ENCODE measurements at regions not wholly inside any gene's neighbourhood (a gene's known extent, or its start where the extent isn't known, plus 50 kb on each side); places are given as distances from the start of the nearest gene placed in this dataset.

DNA sequence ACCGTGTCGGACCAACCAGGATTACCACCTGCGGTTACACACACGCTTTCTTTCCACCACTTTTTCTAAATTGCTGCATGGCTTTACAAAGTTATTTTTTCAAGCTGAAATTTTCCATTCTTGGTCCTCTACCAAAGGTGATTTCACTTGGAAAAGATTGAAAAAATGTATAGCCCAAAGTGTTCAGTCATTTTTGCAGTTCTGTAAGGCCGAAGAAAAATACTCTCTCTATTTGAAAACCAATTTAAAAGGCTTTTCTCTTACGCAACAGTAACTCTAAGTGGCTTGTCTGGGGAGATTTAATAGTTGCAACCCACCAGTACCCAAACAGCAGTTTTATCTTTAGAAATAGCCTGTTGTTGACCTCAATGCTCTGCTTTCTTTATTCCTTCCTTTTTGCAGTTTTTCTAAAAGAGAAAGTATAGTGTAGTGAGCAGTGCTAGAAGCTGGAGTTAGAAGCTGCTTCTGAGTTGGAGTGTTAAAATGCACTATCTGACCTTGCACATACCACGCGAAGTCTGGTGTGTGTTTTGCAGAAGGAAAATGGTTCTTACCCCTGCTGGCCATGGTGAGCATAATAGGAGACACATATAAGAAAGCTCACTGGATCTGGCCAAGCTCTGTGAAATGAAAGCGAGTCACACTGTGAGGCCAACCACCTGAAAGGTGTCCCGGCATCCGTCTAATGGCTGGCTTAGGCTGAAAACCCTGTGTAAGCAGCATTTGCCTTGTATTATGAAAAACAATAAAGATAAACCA, 201.0 kb upstream of the ADRA1D start:
- no peaks in the 10 kb centered on the region for H3K36me3 ChIP-seq (ENCODE audit: control insufficient read depth, insufficient read depth, low read length)
- no peak overlapping the region for H3K9ac ChIP-seq (ENCODE audit: low read length)
- H3K4me3 ChIP-seq (ENCODE audit: low read length): peak overlapping the region; percentile 22
- no peaks in the 10 kb centered on the region for H3K27me3 ChIP-seq (ENCODE audit: control insufficient read depth, insufficient read depth, low read length)
- no peak overlapping the region for H3K27ac ChIP-seq (ENCODE audit: low read depth, low read length)
- no peaks in the 10 kb centered on the region for H3K4me1 ChIP-seq (ENCODE audit: control insufficient read depth, insufficient read depth, low read length)

DNA sequence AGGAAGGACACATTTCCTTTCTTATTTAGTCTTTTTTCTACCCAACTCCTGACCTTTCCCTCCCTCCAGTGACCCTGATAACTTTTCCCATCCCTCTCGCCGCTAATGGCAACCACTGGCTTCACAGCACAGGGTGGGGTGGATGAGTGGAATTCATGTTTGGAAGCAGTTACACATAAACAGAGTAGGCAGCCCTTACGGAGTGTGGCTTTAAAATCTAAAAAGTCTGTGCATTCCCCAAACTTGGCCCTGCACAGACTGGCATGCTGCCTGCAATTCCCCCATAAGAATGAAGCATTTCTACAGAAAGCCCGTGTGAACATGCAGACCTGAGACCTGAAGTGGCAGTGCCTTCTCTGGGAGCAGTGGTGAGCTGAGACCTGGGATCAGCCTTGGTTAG, 196.7 kb upstream of the ADRA1D start:
- H3K27me3 ChIP-seq (ENCODE audit: control insufficient read depth, insufficient read depth, low read length): no peaks in the 10 kb centered on the region
- no peaks in the 10 kb centered on the region for H3K36me3 ChIP-seq (ENCODE audit: control insufficient read depth, insufficient read depth, low read length)
- no peak overlapping the region for H3K27ac ChIP-seq (ENCODE audit: low read depth, low read length)
- no peak overlapping the region for H3K9ac ChIP-seq (ENCODE audit: low read length)
- no peaks in the 10 kb centered on the region for H3K4me1 ChIP-seq (ENCODE audit: control insufficient read depth, insufficient read depth, low read length)
- H3K4me3 ChIP-seq (ENCODE audit: low read length): no peak overlapping the region

- Histone ChIP-seq H3K9ac (ENCODE audit: low read length) (no peak overlapping the region), H3K36me3 (ENCODE audit: control insufficient read depth, insufficient read depth, low read length) (no peaks in the 10 kb centered on the region), H3K4me3 (ENCODE audit: low read length) (no peak overlapping the region), H3K27me3 (ENCODE audit: control insufficient read depth, insufficient read depth, low read length) (no peaks in the 10 kb centered on the region), H3K27ac (ENCODE audit: low read depth, low read length) (no peak overlapping the region), H3K4me1 (ENCODE audit: control insufficient read depth, insufficient read depth, low read length) (no peaks in the 10 kb centered on the region)
Observed at GRCh38 chr20:4445331-4445730, 196.2 kb upstream of the ADRA1D start.

DNA sequence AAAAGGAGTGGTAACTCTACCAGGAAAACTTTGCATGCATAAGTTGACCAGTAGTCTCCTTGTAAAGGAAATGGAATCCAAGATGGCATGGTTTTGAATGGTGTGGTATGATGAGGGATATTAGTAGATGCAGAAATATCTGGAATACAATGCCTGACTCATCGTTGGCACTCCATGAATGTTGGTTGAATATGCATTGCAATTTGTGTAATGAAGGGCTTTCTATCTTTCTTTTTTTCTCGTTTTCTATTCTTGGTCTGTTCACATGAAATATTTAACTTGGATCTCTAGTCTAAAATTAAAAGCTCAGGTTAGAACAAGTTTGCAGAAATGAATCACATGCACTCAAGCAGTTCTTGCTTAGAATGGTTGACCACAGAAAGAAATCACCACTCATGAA, 195.3 kb upstream of the ADRA1D start:
- no peaks in the 10 kb centered on the region for H3K4me1 ChIP-seq (ENCODE audit: control insufficient read depth, insufficient read depth, low read length)

GRCh38 chr20:4443016-4443415, 193.9 kb upstream of the ADRA1D start:
- no peak overlapping the region for H3K27ac ChIP-seq (ENCODE audit: low read depth, low read length)
- H3K4me3 ChIP-seq (ENCODE audit: low read length): no peak overlapping the region
- no peaks in the 10 kb centered on the region for H3K27me3 ChIP-seq (ENCODE audit: control insufficient read depth, insufficient read depth, low read length)
- H3K9ac ChIP-seq (ENCODE audit: low read length): no peak overlapping the region
- no peaks in the 10 kb centered on the region for H3K4me1 ChIP-seq (ENCODE audit: control insufficient read depth, insufficient read depth, low read length)
- no peaks in the 10 kb centered on the region for H3K36me3 ChIP-seq (ENCODE audit: control insufficient read depth, insufficient read depth, low read length)

More for the DNA sequence above, 195.3 kb upstream of the ADRA1D start:
- Histone ChIP-seq H3K27me3 (ENCODE audit: control insufficient read depth, insufficient read depth, low read length) (no peaks in the 10 kb centered on the region), H3K27ac (ENCODE audit: low read depth, low read length) (no peak overlapping the region), H3K9ac (ENCODE audit: low read length) (no peak overlapping the region), H3K36me3 (ENCODE audit: control insufficient read depth, insufficient read depth, low read length) (no peaks in the 10 kb centered on the region), H3K4me3 (ENCODE audit: low read length) (no peak overlapping the region)

- Histone ChIP-seq H3K36me3 (ENCODE audit: control insufficient read depth, insufficient read depth, low read length) (no peaks in the 10 kb centered on the region), H3K4me3 (ENCODE audit: low read length) (no peak overlapping the region), H3K9ac (ENCODE audit: low read length) (no peak overlapping the region), H3K27me3 (ENCODE audit: control insufficient read depth, insufficient read depth, low read length) (no peaks in the 10 kb centered on the region), H3K27ac (ENCODE audit: low read depth, low read length) (no peak overlapping the region), H3K4me1 (ENCODE audit: control insufficient read depth, insufficient read depth, low read length) (no peaks in the 10 kb centered on the region)
Observed at GRCh38 chr20:4441871-4442270, 192.8 kb upstream of the ADRA1D start.

- Histone ChIP-seq H3K4me1 (ENCODE audit: control insufficient read depth, insufficient read depth, low read length) (no peaks in the 10 kb centered on the region), H3K27ac (ENCODE audit: low read depth, low read length) (no peak overlapping the region), H3K4me3 (ENCODE audit: low read length) (no peak overlapping the region), H3K9ac (ENCODE audit: low read length) (no peak overlapping the region), H3K36me3 (ENCODE audit: control insufficient read depth, insufficient read depth, low read length) (no peaks in the 10 kb centered on the region), H3K27me3 (ENCODE audit: control insufficient read depth, insufficient read depth, low read length) (no peaks in the 10 kb centered on the region)
Observed at GRCh38 chr20:4441191-4441590, 192.1 kb upstream of the ADRA1D start.

DNA sequence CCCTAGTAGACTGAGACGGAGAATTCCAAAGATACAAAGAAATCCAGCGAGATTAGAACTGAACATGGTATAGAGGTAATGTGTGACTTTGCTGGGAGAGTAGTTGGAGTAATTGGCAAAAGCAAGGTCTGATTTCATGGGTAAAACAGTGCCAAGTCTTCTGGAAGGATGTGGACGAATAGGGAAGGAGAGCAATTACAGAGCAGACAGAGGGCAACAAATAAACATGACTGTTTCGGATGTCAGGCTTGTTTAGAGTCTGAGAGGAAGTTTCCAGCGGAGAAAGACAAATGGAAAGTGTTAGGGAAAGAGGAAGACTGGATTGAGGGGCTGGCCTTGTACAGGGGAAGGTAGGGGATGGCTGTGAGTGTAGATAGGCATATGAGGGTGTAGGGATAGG, 190.4 kb upstream of the ADRA1D start:
- no peaks in the 10 kb centered on the region for H3K4me1 ChIP-seq (ENCODE audit: control insufficient read depth, insufficient read depth, low read length)
- H3K27me3 ChIP-seq (ENCODE audit: control insufficient read depth, insufficient read depth, low read length): no peaks in the 10 kb centered on the region
- no peaks in the 10 kb centered on the region for H3K36me3 ChIP-seq (ENCODE audit: control insufficient read depth, insufficient read depth, low read length)
- H3K9ac ChIP-seq (ENCODE audit: low read length): no peak overlapping the region
- H3K27ac ChIP-seq (ENCODE audit: low read depth, low read length): no peak overlapping the region
- no peak overlapping the region for H3K4me3 ChIP-seq (ENCODE audit: low read length)

DNA sequence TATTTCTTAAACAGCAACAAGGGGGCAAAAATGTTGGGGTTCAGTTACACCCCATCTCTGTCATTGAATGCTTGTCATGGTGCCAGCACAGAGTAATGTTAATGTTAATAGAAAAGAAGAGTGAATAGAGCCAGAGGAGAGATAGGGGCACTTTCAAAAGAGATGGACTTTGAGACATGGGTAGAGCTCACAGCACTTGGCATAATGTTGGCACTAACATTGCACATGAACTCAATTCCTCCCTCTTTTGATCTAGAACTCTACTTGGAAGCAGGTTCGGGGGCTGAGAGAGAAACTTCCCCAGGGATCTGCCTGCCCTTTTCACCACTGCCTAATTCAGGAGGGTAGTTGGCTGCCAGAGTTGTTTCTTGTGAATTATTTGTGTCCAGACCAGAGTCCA, 188.0 kb upstream of the ADRA1D start:
- Histone ChIP-seq H3K36me3 (ENCODE audit: control insufficient read depth, insufficient read depth, low read length) (no peaks in the 10 kb centered on the region), H3K27me3 (ENCODE audit: control insufficient read depth, insufficient read depth, low read length) (no peaks in the 10 kb centered on the region), H3K9ac (ENCODE audit: low read length) (no peak overlapping the region), H3K4me1 (ENCODE audit: control insufficient read depth, insufficient read depth, low read length) (no peaks in the 10 kb centered on the region), H3K27ac (ENCODE audit: low read depth, low read length) (no peak overlapping the region), H3K4me3 (ENCODE audit: low read length) (no peak overlapping the region)

- Histone ChIP-seq H3K4me1 (ENCODE audit: control insufficient read depth, insufficient read depth, low read length) (no peaks in the 10 kb centered on the region), H3K9ac (ENCODE audit: low read length) (no peak overlapping the region), H3K27me3 (ENCODE audit: control insufficient read depth, insufficient read depth, low read length) (no peaks in the 10 kb centered on the region), H3K36me3 (ENCODE audit: control insufficient read depth, insufficient read depth, low read length) (no peaks in the 10 kb centered on the region), H3K4me3 (ENCODE audit: low read length) (no peak overlapping the region), H3K27ac (ENCODE audit: low read depth, low read length) (no peak overlapping the region)
Observed at GRCh38 chr20:4435671-4436455, 186.8 kb upstream of the ADRA1D start.

DNA sequence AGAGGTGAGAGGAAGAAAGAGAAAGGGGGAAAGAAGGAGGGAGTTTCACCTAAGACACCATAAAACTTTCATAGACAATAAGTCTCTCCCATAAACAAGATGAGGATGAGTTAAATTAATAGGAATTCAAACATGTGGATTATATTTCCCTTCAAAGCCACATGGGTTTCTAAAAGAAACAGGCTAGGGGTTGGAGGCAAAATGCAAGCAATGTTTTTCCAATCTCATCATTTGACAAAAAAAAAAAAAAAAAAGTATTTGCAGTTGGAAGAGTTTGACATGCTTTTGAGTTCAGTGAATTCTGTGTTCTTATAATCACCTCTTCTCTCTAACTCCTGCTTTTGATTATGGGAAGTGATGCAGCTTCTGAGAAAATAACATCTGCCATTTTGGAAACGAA, 186.1 kb upstream of the ADRA1D start:
- Histone ChIP-seq H3K4me1 (ENCODE audit: control insufficient read depth, insufficient read depth, low read length) (no peaks in the 10 kb centered on the region), H3K9ac (ENCODE audit: low read length) (no peak overlapping the region), H3K27ac (ENCODE audit: low read depth, low read length) (no peak overlapping the region), H3K27me3 (ENCODE audit: control insufficient read depth, insufficient read depth, low read length) (no peaks in the 10 kb centered on the region), H3K4me3 (ENCODE audit: low read length) (no peak overlapping the region), H3K36me3 (ENCODE audit: control insufficient read depth, insufficient read depth, low read length) (no peaks in the 10 kb centered on the region)

- Histone ChIP-seq H3K27ac (ENCODE audit: low read depth, low read length) (no peak overlapping the region), H3K9ac (ENCODE audit: low read length) (no peak overlapping the region), H3K4me1 (ENCODE audit: control insufficient read depth, insufficient read depth, low read length) (no peaks in the 10 kb centered on the region), H3K36me3 (ENCODE audit: control insufficient read depth, insufficient read depth, low read length) (no peaks in the 10 kb centered on the region), H3K27me3 (ENCODE audit: control insufficient read depth, insufficient read depth, low read length) (no peaks in the 10 kb centered on the region), H3K4me3 (ENCODE audit: low read length) (no peak overlapping the region)
Observed at GRCh38 chr20:4434681-4435080, 185.6 kb upstream of the ADRA1D start.

DNA sequence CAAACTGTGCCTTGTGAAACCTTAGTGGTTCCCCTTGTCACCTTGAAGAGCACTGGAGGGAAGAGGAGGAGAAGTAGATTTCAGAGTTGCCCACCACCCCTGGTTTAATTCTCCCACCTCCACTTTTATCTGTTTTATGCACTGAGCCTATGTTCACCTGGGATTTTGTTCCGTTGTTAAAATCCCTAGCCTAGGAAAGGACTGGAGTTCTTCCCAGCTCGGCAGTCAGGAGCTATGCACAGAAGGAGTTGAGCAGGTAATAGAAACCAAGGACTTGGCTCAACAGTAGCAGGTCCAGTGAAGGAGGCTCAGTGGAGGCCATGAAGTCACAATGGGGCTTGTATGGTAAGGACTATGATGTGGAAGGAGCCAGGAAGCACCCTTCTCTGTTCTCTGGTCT, 182.4 kb upstream of the ADRA1D start:
- no peaks in the 10 kb centered on the region for H3K36me3 ChIP-seq (ENCODE audit: control insufficient read depth, insufficient read depth, low read length)

More for the DNA sequence above, 182.4 kb upstream of the ADRA1D start:
- Histone ChIP-seq H3K9ac (ENCODE audit: low read length) (no peak overlapping the region), H3K4me1 (ENCODE audit: control insufficient read depth, insufficient read depth, low read length) (no peaks in the 10 kb centered on the region), H3K27me3 (ENCODE audit: control insufficient read depth, insufficient read depth, low read length) (no peaks in the 10 kb centered on the region), H3K4me3 (ENCODE audit: low read length) (no peak overlapping the region), H3K27ac (ENCODE audit: low read depth, low read length) (no peak overlapping the region)
